ENCODE measurements at regions not wholly inside any gene's neighbourhood (a gene's known extent, or its start where the extent isn't known, plus 50 kb on each side); places are given as distances from the start of the nearest gene placed in this dataset.

DNA sequence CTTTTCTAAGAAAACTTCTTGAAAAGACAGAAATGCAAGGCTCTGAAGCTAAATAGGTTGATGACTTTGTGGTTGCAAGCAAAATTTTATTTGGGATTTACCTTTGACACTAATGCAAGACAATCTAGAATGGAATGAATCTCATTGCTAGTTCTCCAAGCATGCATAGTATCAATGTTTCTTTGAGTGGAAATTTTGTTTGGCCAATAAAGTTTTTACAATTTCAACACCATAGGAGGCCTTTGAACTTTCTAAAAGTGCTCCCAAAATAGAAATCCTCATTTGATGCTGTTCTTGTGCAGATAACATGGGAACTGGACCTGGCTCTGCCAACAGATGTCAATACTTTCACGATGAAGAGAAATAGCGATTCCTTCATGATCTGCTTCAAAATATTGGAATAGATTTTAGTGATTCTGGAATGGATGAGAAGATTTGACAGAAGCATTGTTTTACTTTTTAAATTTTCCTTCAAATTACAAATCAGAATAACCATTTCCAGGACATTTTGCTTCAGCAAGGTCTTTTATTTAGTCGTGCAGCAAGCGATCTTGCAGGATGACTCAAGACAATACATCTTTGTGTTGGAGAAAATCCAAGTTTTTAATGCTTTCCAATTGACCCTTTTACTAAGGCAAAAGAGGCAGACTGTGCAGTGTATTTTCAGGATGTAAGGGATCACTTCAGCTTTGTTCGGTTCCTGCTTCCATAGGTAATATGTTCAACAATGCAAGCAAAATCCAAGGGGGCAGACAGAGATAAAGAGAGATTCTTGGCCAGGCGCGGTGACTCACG lies 51.7 kb upstream of the OTUD4 start:
- no peak for TF ChIP-seq CTCF (IDR thresholded peaks at IDR 0.05; ENCODE audit: insufficient read depth, missing control alignments)
- DNase-seq (ENCODE audit: insufficient read length, low spot score): no peak
- no peak for FAIRE-seq

- TF ChIP-seq CTCF (IDR thresholded peaks at IDR 0.05; ENCODE audit: insufficient read depth, missing control alignments): no peak
- FAIRE-seq (no peak), DNase-seq (ENCODE audit: insufficient read length, low spot score) (no peak)
Measured at GRCh38 chr4:145230726-145231125, 50.3 kb upstream of the OTUD4 start.

Measured in D721Med (cell line).